B cell (primary cell): ENCODE measurements at regions not wholly inside any gene's neighbourhood (a gene's known extent, or its start where the extent isn't known, plus 50 kb on each side); places are given as distances from the start of the nearest gene placed in this dataset.

Experiments used
- ATAC-seq: fragments of 200-7000 bp; cut with Tn5 transposase; one replicate; pipeline ENCODE4 v1.10.0; 2021; ENCODE audit warnings: low read depth, mild to moderate bottlenecking, moderate number of reproducible peaks, moderate library complexity
- CTCF ChIA-PET: fragments of 350-600 bp; sonication (Branson Sonifier 250); formaldehyde crosslinking; loops from one replicate; lab custom pipeline; 2021; ENCODE audit warnings: antibody characterized with exemption, inconsistent platforms; lab: Charles Lee
- POLR2A ChIA-PET: fragments of 350-600 bp; sonication (Branson Sonifier 250); formaldehyde crosslinking; loops from one replicate; lab custom pipeline; 2021; ENCODE audit warnings: antibody characterized with exemption; lab: Charles Lee
- DNase-seq: peaks from one replicate; pipeline ENCODE4 v3.0.0; 2013
- H2AFZ ChIP-seq: 2 replicates; pipeline ENCODE4 v1.6.1; 2012; ENCODE audit warnings: mild to moderate bottlenecking, low read depth, low read length; ENCODE audit not compliant: insufficient read depth, poor library complexity, severe bottlenecking
- H3K27ac ChIP-seq, 2 donors: 1 replicate in 1 of 2; 2 replicates in 1 of 2; pipeline ENCODE4 v1.5.1; 2012 to 2013; ENCODE audit warnings: low read length in 2 of 2, mild to moderate bottlenecking in 2 of 2, moderate library complexity in 1 of 2
- H3K27me3 ChIP-seq, 4 experiments: fragments of 200-600 bp in 1 of 4; sonication (generic) in 1 of 4; replicated peaks in 1 of 4; 1 replicate in 2 of 4; 2 replicates in 2 of 4; pipeline versions ENCODE4 v1.6.1 to v1.7.0; 2013 to 2016; ENCODE audit warnings: low read length in 3 of 4, mild to moderate bottlenecking in 2 of 4, mixed read lengths in 1 of 4, moderate library complexity in 1 of 4; ENCODE audit not compliant: insufficient read depth in 4 of 4, control insufficient read depth in 3 of 4; ENCODE audit errors: control extremely low read depth in 1 of 4
- H3K36me3 ChIP-seq, 2 experiments: replicated peaks in 1 of 2; 1 replicate in 1 of 2; 2 replicates in 1 of 2; pipeline versions ENCODE4 v1.6.1 to v1.7.1; 2013; ENCODE audit warnings: low read length in 1 of 2; ENCODE audit not compliant: insufficient read depth in 2 of 2, control insufficient read depth in 1 of 2; ENCODE audit errors: control extremely low read depth in 1 of 2, extremely low read depth in 1 of 2
- H3K4me1 ChIP-seq, 2 donors: fragments of 200-600 bp in 1 of 2; sonication (generic) in 1 of 2; 1 replicate in 1 of 2; 2 replicates in 1 of 2; pipeline versions ENCODE4 v1.5.1 to v1.6.1; 2013 to 2017; ENCODE audit warnings: low read length in 2 of 2; ENCODE audit not compliant: control insufficient read depth in 2 of 2, insufficient read depth in 2 of 2
- H3K4me2 ChIP-seq: replicated peaks from 2 replicates; pipeline ENCODE3; 2012; ENCODE audit warnings: mild to moderate bottlenecking, low read depth, low read length; ENCODE audit not compliant: poor library complexity, severe bottlenecking
- H3K4me3 ChIP-seq, 5 experiments: fragments of 200-600 bp in 1 of 5; sonication (generic) in 1 of 5; 1 replicate in 3 of 5; 2 replicates in 2 of 5; pipeline versions ENCODE4 v1.5.1 to v1.7.0; 2011 to 2016; ENCODE audit warnings: low read length in 4 of 5, mild to moderate bottlenecking in 4 of 5, low read depth in 2 of 5, control low read depth in 1 of 5, moderate library complexity in 1 of 5; ENCODE audit not compliant: insufficient read depth in 1 of 5; ENCODE audit errors: control extremely low read depth in 1 of 5, extremely low read depth in 1 of 5
- H3K79me2 ChIP-seq: fragments of 200-600 bp; sonication (generic); one replicate; pipeline ENCODE4 v1.6.0; 2016; ENCODE audit warnings: low read length; ENCODE audit not compliant: control insufficient read depth, insufficient read depth
- H3K9ac ChIP-seq: fragments of 200-600 bp; sonication (generic); 2 replicates; pipeline ENCODE4 v1.6.1; 2017; ENCODE audit warnings: mild to moderate bottlenecking, low read length, moderate library complexity
- H3K9me3 ChIP-seq, 3 donors: one replicate each; pipeline versions ENCODE4 v1.6.1 to v1.7.1; 2013; ENCODE audit warnings: low read length in 2 of 3; ENCODE audit not compliant: control insufficient read depth in 2 of 3, insufficient read depth in 1 of 3; ENCODE audit errors: control extremely low read depth in 1 of 3
- H4K20me1 ChIP-seq: 2 replicates; pipeline ENCODE4 v1.6.0; 2012; ENCODE audit warnings: mild to moderate bottlenecking, low read length; ENCODE audit not compliant: insufficient read depth, control insufficient read depth, poor library complexity, severe bottlenecking
- H3K27ac Mint-ChIP-seq: one replicate; pipeline ENCODE4 v1.8.0; 2021; ENCODE audit warnings: mixed read lengths
- H3K27me3 Mint-ChIP-seq: one replicate; pipeline ENCODE4 v1.8.0; 2021; ENCODE audit warnings: mixed read lengths
- H3K4me1 Mint-ChIP-seq: one replicate; pipeline ENCODE4 v1.8.0; 2021; ENCODE audit warnings: mixed read lengths
- H3K4me3 Mint-ChIP-seq: one replicate; pipeline ENCODE4 v1.8.0; 2021; ENCODE audit warnings: mixed read lengths
- H3K9me3 Mint-ChIP-seq: one replicate; pipeline ENCODE4 v1.8.0; 2022; ENCODE audit warnings: mixed read lengths; ENCODE audit not compliant: insufficient read depth
- CTCF ChIP-seq: fragments of 200-600 bp; IDR thresholded peaks from one replicate; pipeline ENCODE4 v1.8.0; 2022; ENCODE audit warnings: antibody characterized with exemption, mild to moderate bottlenecking
- EZH2 ChIP-seq: IDR thresholded peaks from 2 replicates; pipeline ENCODE4 v1.6.1; 2012; ENCODE audit warnings: borderline replicate concordance, low read depth, mild to moderate bottlenecking, moderate library complexity, low read length; ENCODE audit not compliant: insufficient read depth, poor library complexity, severe bottlenecking
- WGBS: methylation state at CpG from one replicate; pipeline ENCODE4 v1.1.5; 2013; ENCODE audit warnings: missing lambda C conversion rate; ENCODE audit not compliant: insufficient coverage; 5-methylcytosine and 5-hydroxymethylcytosine counted together
- intact Hi-C: fragments of 100-400 bp; cut with micrococcal nuclease; formaldehyde crosslinking; loops from one replicate; pipeline ENCODE4 v1.10.0; 2022

DNA sequence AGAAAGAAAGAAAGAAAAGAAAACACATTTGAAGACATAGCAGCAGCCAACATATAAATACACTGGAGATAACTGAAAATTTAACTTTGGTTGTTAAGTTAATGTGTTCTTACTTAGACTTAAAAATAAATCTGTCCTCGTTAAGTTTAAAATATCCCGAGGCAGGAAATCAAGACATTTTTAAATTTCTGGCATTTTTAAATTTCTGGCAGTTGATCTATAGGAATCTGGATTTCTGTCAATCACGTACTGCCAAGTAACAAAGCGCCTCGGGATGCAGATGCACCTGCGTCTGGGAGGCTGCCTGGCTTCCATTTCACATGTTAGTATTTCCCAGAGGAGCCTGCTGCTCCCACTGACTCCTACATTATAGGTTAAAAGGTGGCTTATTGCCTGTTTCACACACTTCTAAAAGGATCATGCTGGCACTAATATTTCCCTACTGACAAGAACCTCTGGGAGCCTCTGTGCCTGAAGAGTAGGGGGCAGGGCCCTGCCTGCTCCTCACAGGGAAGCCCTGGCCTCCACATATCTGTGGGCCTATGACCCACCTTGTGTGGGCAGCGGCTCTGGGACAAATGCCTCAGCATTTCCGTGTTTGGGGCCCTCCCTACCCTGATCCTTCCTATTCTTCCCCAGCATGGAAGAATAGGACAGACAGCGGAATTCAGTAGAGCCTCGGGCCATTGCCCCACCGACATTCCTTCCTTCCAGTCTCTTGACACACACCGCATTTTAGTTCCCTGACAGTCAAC, 62.8 kb upstream of the ATP12A start:
- Histone ChIP-seq H3K79me2 (no peaks in the 10 kb centered on the region), H3K4me1 (peaks cover 14 to 15% of the 10 kb centered on the region in 2 donors), H3K27me3 (no peaks in the 10 kb centered on the region), H3K9me3 (peaks cover 0 to 7% (median 0%) of the 10 kb centered on the region in 3 donors), H3K4me2 (no peak overlapping the region), H3K9ac (no peak overlapping the region), H3K36me3 (no peaks in the 10 kb centered on the region), H3K4me3 (no peak overlapping the region), H2AFZ (peak overlapping the region; percentile 70), H4K20me1 (no peaks in the 10 kb centered on the region), H3K27ac (no peak overlapping the region)
- Mint-ChIP-seq H3K27me3 (no peaks in the 10 kb centered on the region), H3K27ac (peak overlapping the region; percentile 34), H3K9me3 (no peaks in the 10 kb centered on the region), H3K4me1 (peaks cover 19% of the 10 kb centered on the region), H3K4me3 (no peak overlapping the region)
- no peak for DNase-seq
- TF ChIP-seq EZH2 (no peak), CTCF (no peak)
- ChIA-PET POLR2A (no interaction called here), CTCF (no interaction called here)
- no peak for ATAC-seq
- intact Hi-C loops, result no loop called here
- 98% methylated on average over 6 of the region's 12 CpGs for WGBS
